HepG2 (cell line): ENCODE measurements at regions not wholly inside any gene's neighbourhood (a gene's known extent, or its start where the extent isn't known, plus 50 kb on each side); places are given as distances from the start of the nearest gene placed in this dataset.

ENCODE experiments used
- ATAC-seq: fragments of 200-7000 bp; cut with Tn5 transposase; 3 replicates; pipeline ENCODE4 v1.9.1; 2020; ENCODE audit warnings: mild to moderate bottlenecking, moderate library complexity
- BruUV-seq: library from RNA; stranded (reverse); fragments of 400-500 nt; replicated peaks from 2 replicates; lab custom pipeline; 2021; lab: Mats Ljungman, UMichigan
- CTCF ChIA-PET: fragments of 300-600 bp; formaldehyde crosslinking; extraction: SDS; loops from one replicate; lab custom pipeline; 2021; ENCODE audit warnings: low total read pairs, inconsistent platforms, low intra/inter-chr PET ratio; lab: Yijun Ruan, JAX
- POLR2A ChIA-PET: fragments of 350-600 bp; sonication (Branson Sonifier 250); formaldehyde crosslinking; loops from one replicate; lab custom pipeline; 2020; ENCODE audit warnings: antibody characterized with exemption, inconsistent platforms; lab: Yijun Ruan, JAX
- DNase-seq: peaks from one replicate; pipeline ENCODE4 v3.0.0-alpha.2; 2015; ENCODE audit warnings: low spot score
- FAIRE-seq: peaks from 3 replicates; lab custom pipeline; 2011; peaks lifted over from hg19 to GRCh38; lab: Jason Lieb, UNC
- H2AFZ ChIP-seq: one replicate; pipeline ENCODE4 v1.6.1; 2011; ENCODE audit warnings: low read length, inconsistent platforms
- H3K27ac ChIP-seq: fragments of 300-600 bp; 3 replicates; pipeline ENCODE4 v1.8.0; 2011; ENCODE audit warnings: mixed run types, mild to moderate bottlenecking, mixed read lengths, low read length, inconsistent platforms; ENCODE audit not compliant: insufficient read depth; ENCODE audit errors: extremely low read length
- H3K27me3 ChIP-seq, 2 experiments: fragments of 200-600 bp in 1 of 2; 2 replicates in 1 of 2; 3 replicates in 1 of 2; pipeline versions ENCODE4 v1.6.0 to v1.8.0; 2011; ENCODE audit warnings: low read length in 2 of 2, mild to moderate bottlenecking in 2 of 2, moderate library complexity in 2 of 2, inconsistent platforms in 1 of 2; ENCODE audit not compliant: insufficient read depth in 2 of 2, control insufficient read depth in 1 of 2
- H3K36me3 ChIP-seq, 2 experiments: fragments of 200-600 bp in 1 of 2; replicated peaks in 1 of 2; 2 replicates in 1 of 2; 3 replicates in 1 of 2; pipeline versions ENCODE4 v1.5.1 to v1.8.0; 2011; ENCODE audit warnings: low read length in 2 of 2, inconsistent platforms in 1 of 2; ENCODE audit not compliant: insufficient read depth in 2 of 2, control insufficient read depth in 1 of 2
- H3K4me1 ChIP-seq: 2 replicates; pipeline ENCODE4 v1.5.1; 2012; ENCODE audit warnings: low read length, inconsistent platforms; ENCODE audit not compliant: insufficient read depth
- H3K4me2 ChIP-seq: 2 replicates; pipeline ENCODE4 v1.6.0; 2011; ENCODE audit warnings: low read depth, low read length, inconsistent platforms
- H3K4me3 ChIP-seq, 3 experiments: fragments of 200-600 bp in 1 of 3; sonication (generic), shearing (Covaris generic) in 1 of 3; replicated peaks in 1 of 3; 2 replicates each; pipeline ENCODE4 v1.5.1; 2011 to 2016; ENCODE audit warnings: low read length in 3 of 3, inconsistent platforms in 2 of 3, low read depth in 2 of 3, mild to moderate bottlenecking in 2 of 3, control low read depth in 1 of 3, mixed read lengths in 1 of 3; ENCODE audit not compliant: insufficient read depth in 1 of 3
- H3K79me2 ChIP-seq: one replicate; pipeline ENCODE4 v1.6.1; 2011; ENCODE audit warnings: low read length, inconsistent platforms; ENCODE audit not compliant: insufficient read depth
- H3K9ac ChIP-seq: 2 replicates; pipeline ENCODE4 v1.6.0; 2011; ENCODE audit warnings: mild to moderate bottlenecking, low read depth, low read length, inconsistent platforms; ENCODE audit not compliant: insufficient read depth
- H3K9me3 ChIP-seq: 2 replicates; pipeline ENCODE4 v1.5.1; 2012; ENCODE audit warnings: mild to moderate bottlenecking, low read length
- H4K20me1 ChIP-seq: 2 replicates; pipeline ENCODE4 v1.6.0; 2011; ENCODE audit warnings: inconsistent platforms, mild to moderate bottlenecking, low read length, moderate library complexity; ENCODE audit not compliant: insufficient read depth
- PCBP2 ChIP-seq: fragments of 200-400 bp; formaldehyde crosslinking; optimal IDR thresholded peaks from 2 replicates; pipeline ENCODE3; 2018; ENCODE audit warnings: low read length, low read depth; ENCODE audit not compliant: poor library complexity, severe bottlenecking
- SIX4 ChIP-seq: sonication (generic); formaldehyde crosslinking; IDR thresholded peaks from 2 replicates; pipeline ENCODE4 v1.4.0; 2020; ENCODE audit warnings: missing genetic modification reagents
- ZNF274 ChIP-seq: sonication (generic); formaldehyde crosslinking; IDR thresholded peaks from 2 replicates; pipeline ENCODE4 v1.5.1; 2020; ENCODE audit warnings: mild to moderate bottlenecking, missing genetic modification reagents
- WGBS: methylation state at CpG from one replicate; pipeline ENCODE4 v1.1.6; 2017; ENCODE audit warnings: low lambda C conversion rate; 5-methylcytosine and 5-hydroxymethylcytosine counted together
- in situ Hi-C: cut with HindIII; loops from 2 replicates; pipeline ENCODE4 v1.10.0; 2017; ENCODE audit warnings: low pct_unique_long_range_greater_than_20kb; ENCODE audit not compliant: extremely low pct_ligation_motif_present
- intact Hi-C: fragments of 100-400 bp; cut with micrococcal nuclease; formaldehyde crosslinking; loops from one replicate; pipeline ENCODE4 v1.10.0; 2022; ENCODE audit not compliant: unreplicated experiment

GRCh38 chr10:127797339-127797738, 60.4 kb downstream of the FOXI2 start:
- Histone ChIP-seq H3K4me2 (no peak overlapping the region), H3K4me3 (no peak overlapping the region), H3K79me2 (no peaks in the 10 kb centered on the region), H2AFZ (no peak overlapping the region), H3K36me3 (no peaks in the 10 kb centered on the region), H3K9me3 (peaks cover 5% of the 10 kb centered on the region), H3K4me1 (no peaks in the 10 kb centered on the region), H3K9ac (no peak overlapping the region), H3K27ac (no peak overlapping the region), H4K20me1 (no peaks in the 10 kb centered on the region), H3K27me3 (no peaks in the 10 kb centered on the region)
- ATAC-seq (peak; percentile 73; the same call in 2 of the 3 replicates), DNase-seq (peak; percentile 8), FAIRE-seq (peak; percentile 51)
- in situ Hi-C loops (no loop called here), intact Hi-C loops (no loop called here)
- no TSS peak for BruUV-seq
- 39% methylated on average over 1 of the region's 1 CpG for WGBS
- POLR2A ChIA-PET = no interaction called here
- no peak for TF ChIP-seq SIX4 (CRISPR knock-in tag)
- TF ChIP-seq PCBP2 = peak; percentile 78
- CTCF ChIA-PET = no interaction called here

- Histone ChIP-seq H3K79me2 (no peaks in the 10 kb centered on the region), H2AFZ (no peak overlapping the region), H3K4me2 (no peak overlapping the region), H3K9ac (no peak overlapping the region), H3K27ac (no peak overlapping the region), H3K27me3 (0 out of 5 replicates have a peak, but pooled peaks cover 0 to 2% of the 10 kb centered on the region in 2 experiments), H4K20me1 (no peaks in the 10 kb centered on the region), H3K4me1 (no peaks in the 10 kb centered on the region), H3K9me3 (peaks cover 5% of the 10 kb centered on the region), H3K36me3 (no peaks in the 10 kb centered on the region), H3K4me3 (no peak overlapping the region)
- in situ Hi-C loops (no loop called here), intact Hi-C loops (no loop called here)
- under 1% methylated on average over 5 of the region's 6 CpGs for WGBS
- CTCF ChIA-PET = no interaction called here
- TF ChIP-seq ZNF274 (CRISPR knock-in tag) = no peak
- ATAC-seq (no peak), FAIRE-seq (no peak), DNase-seq (no peak)
- POLR2A ChIA-PET = no interaction called here
- no TSS peak for BruUV-seq
Observed at GRCh38 chr10:127798111-127798510, 61.1 kb downstream of the FOXI2 start.
